Calu3 (cell line): ENCODE measurements at regions not wholly inside any gene's neighbourhood (a gene's known extent, or its start where the extent isn't known, plus 50 kb on each side); places are given as distances from the start of the nearest gene placed in this dataset.

Source experiments
- BruUV-seq: library from RNA; stranded (reverse); fragments of 400-500 nt; replicated peaks from 2 replicates; lab custom pipeline; 2021; lab: Mats Ljungman, UMichigan
- CTCF ChIA-PET: fragments of 300-600 bp; sonication (Branson Sonifier 250); formaldehyde crosslinking; loops from one replicate; lab custom pipeline; 2022; ENCODE audit warnings: antibody characterized with exemption; lab: Charles Lee
- DNase-seq: peaks from one replicate; pipeline ENCODE4 v3.0.0; 2022
- H3K27ac Mint-ChIP-seq: one replicate; pipeline ENCODE4 v1.8.0; 2022; ENCODE audit warnings: mixed read lengths; ENCODE audit not compliant: unreplicated experiment
- H3K27me3 Mint-ChIP-seq: one replicate; pipeline ENCODE4 v1.8.0; 2022; ENCODE audit warnings: mixed read lengths; ENCODE audit not compliant: unreplicated experiment
- H3K36me3 Mint-ChIP-seq: one replicate; pipeline ENCODE4 v1.8.0; 2022; ENCODE audit warnings: mild to moderate bottlenecking, moderate library complexity, mixed read lengths; ENCODE audit not compliant: insufficient read depth, unreplicated experiment
- H3K4me1 Mint-ChIP-seq: one replicate; pipeline ENCODE4 v1.8.0; 2022; ENCODE audit warnings: mild to moderate bottlenecking, low read depth, mixed read lengths; ENCODE audit not compliant: unreplicated experiment
- H3K4me3 Mint-ChIP-seq: one replicate; pipeline ENCODE4 v1.8.0; 2022; ENCODE audit warnings: mild to moderate bottlenecking, low read depth, moderate library complexity, mixed read lengths; ENCODE audit not compliant: unreplicated experiment
- H3K9me3 Mint-ChIP-seq: one replicate; pipeline ENCODE4 v1.8.0; 2022; ENCODE audit warnings: low read depth, mixed read lengths; ENCODE audit not compliant: unreplicated experiment
- CTCF ChIP-seq: fragments of 200-600 bp; IDR thresholded peaks from one replicate; pipeline ENCODE4 v1.8.0; 2022; ENCODE audit warnings: antibody characterized with exemption; ENCODE audit not compliant: unreplicated experiment
- intact Hi-C: fragments of 100-400 bp; cut with micrococcal nuclease; formaldehyde crosslinking; loops from one replicate; pipeline ENCODE4 v1.10.0; 2022; ENCODE audit not compliant: unreplicated experiment

GRCh38 chr4:12296366-12296765 lies 867.7 kb upstream of the HS3ST1 start:
- H3K27me3 Mint-ChIP-seq: no peaks in the 10 kb centered on the region
- H3K36me3 Mint-ChIP-seq: no peaks in the 10 kb centered on the region
- no peak overlapping the region for H3K27ac Mint-ChIP-seq
- DNase-seq: no peak
- intact Hi-C loops: no loop called here
- no peak overlapping the region for H3K4me3 Mint-ChIP-seq
- CTCF ChIA-PET: no interaction called here
- no peaks in the 10 kb centered on the region for H3K4me1 Mint-ChIP-seq
- no TSS peak for BruUV-seq
- TF ChIP-seq CTCF: no peak
- H3K9me3 Mint-ChIP-seq: no peaks in the 10 kb centered on the region

- H3K27me3 Mint-ChIP-seq: no peaks in the 10 kb centered on the region
- no TSS peak for BruUV-seq
Observed at GRCh38 chr4:12293906-12294525, 865.3 kb upstream of the HS3ST1 start.

GRCh38 chr4:12286351-12286750 lies 857.7 kb upstream of the HS3ST1 start:
- no TSS peak for BruUV-seq
- no peaks in the 10 kb centered on the region for H3K27me3 Mint-ChIP-seq
- no peak for DNase-seq
- intact Hi-C loops: no loop called here
- no peaks in the 10 kb centered on the region for H3K9me3 Mint-ChIP-seq
- CTCF ChIA-PET: no interaction called here
- no peak overlapping the region for H3K4me3 Mint-ChIP-seq
- TF ChIP-seq CTCF: no peak
- H3K4me1 Mint-ChIP-seq: no peaks in the 10 kb centered on the region
- H3K27ac Mint-ChIP-seq: no peak overlapping the region
- H3K36me3 Mint-ChIP-seq: no peaks in the 10 kb centered on the region

More at GRCh38 chr4:12293906-12294525, 865.3 kb upstream of the HS3ST1 start:
- H3K4me1 Mint-ChIP-seq: no peaks in the 10 kb centered on the region
- no peak overlapping the region for H3K4me3 Mint-ChIP-seq
- no peak for DNase-seq
- no peak overlapping the region for H3K27ac Mint-ChIP-seq
- intact Hi-C loops: no loop called here
- H3K36me3 Mint-ChIP-seq: no peaks in the 10 kb centered on the region
- H3K9me3 Mint-ChIP-seq: no peaks in the 10 kb centered on the region
- no peak for TF ChIP-seq CTCF
- CTCF ChIA-PET: no interaction called here

GRCh38 chr4:12270546-12270945 lies 841.9 kb upstream of the HS3ST1 start:
- H3K36me3 Mint-ChIP-seq: no peaks in the 10 kb centered on the region
- intact Hi-C loops: no loop called here
- no peaks in the 10 kb centered on the region for H3K9me3 Mint-ChIP-seq
- no peaks in the 10 kb centered on the region for H3K4me1 Mint-ChIP-seq
- H3K27me3 Mint-ChIP-seq: no peaks in the 10 kb centered on the region
- TF ChIP-seq CTCF: no peak
- no peak overlapping the region for H3K4me3 Mint-ChIP-seq
- BruUV-seq: no TSS peak
- no peak overlapping the region for H3K27ac Mint-ChIP-seq
- CTCF ChIA-PET: no interaction called here
- DNase-seq: no peak
